ENCODE measurements at regions not wholly inside any gene's neighbourhood (a gene's known extent, or its start where the extent isn't known, plus 50 kb on each side); places are given as distances from the start of the nearest gene placed in this dataset.

- no peaks in the 10 kb centered on the region for H3K27me3 ChIP-seq (replicated peaks; ENCODE audit: control insufficient read depth, insufficient read depth, low read length)
- no peak for TF ChIP-seq CTCF (IDR thresholded peaks at IDR 0.05; ENCODE audit: insufficient read depth, low read length, poor library complexity, severe bottlenecking)
- DNase-seq (ENCODE audit: extremely low read depth, insufficient read length) = no peak
- H3K4me3 ChIP-seq (replicated peaks; ENCODE audit: low read depth, low read length) = no peak overlapping the region
- H3K36me3 ChIP-seq (ENCODE audit: control insufficient read depth, insufficient read depth, low read length) = no peaks in the 10 kb centered on the region
These were observed 69.4 kb downstream of the TOMM20 start for GRCh38 chr1:235059221-235059620.

- Histone ChIP-seq H3K27me3 (replicated peaks; ENCODE audit: control insufficient read depth, insufficient read depth, low read length) (no peaks in the 10 kb centered on the region), H3K4me3 (replicated peaks; ENCODE audit: low read depth, low read length) (no peak overlapping the region), H3K36me3 (ENCODE audit: control insufficient read depth, insufficient read depth, low read length) (no peaks in the 10 kb centered on the region)
- no peak for TF ChIP-seq CTCF (IDR thresholded peaks at IDR 0.05; ENCODE audit: insufficient read depth, low read length, poor library complexity, severe bottlenecking)
- DNase-seq (ENCODE audit: extremely low read depth, insufficient read length) = no peak
These were observed 69.9 kb downstream of the TOMM20 start for GRCh38 chr1:235058695-235059094.

- no peak for TF ChIP-seq CTCF (IDR thresholded peaks at IDR 0.05; ENCODE audit: insufficient read depth, low read length, poor library complexity, severe bottlenecking)
- Histone ChIP-seq H3K27me3 (replicated peaks; ENCODE audit: control insufficient read depth, insufficient read depth, low read length) (no peaks in the 10 kb centered on the region), H3K36me3 (ENCODE audit: control insufficient read depth, insufficient read depth, low read length) (no peaks in the 10 kb centered on the region), H3K4me3 (replicated peaks; ENCODE audit: low read depth, low read length) (no peak overlapping the region)
- DNase-seq (ENCODE audit: extremely low read depth, insufficient read length) = no peak
These were observed 71.0 kb downstream of the TOMM20 start for GRCh38 chr1:235057385-235058306.

GRCh38 chr1:235056937-235057336 lies 71.7 kb downstream of the TOMM20 start:
- no peak overlapping the region for H3K4me3 ChIP-seq (replicated peaks; ENCODE audit: low read depth, low read length)
- DNase-seq (ENCODE audit: extremely low read depth, insufficient read length) = no peak
- no peaks in the 10 kb centered on the region for H3K27me3 ChIP-seq (replicated peaks; ENCODE audit: control insufficient read depth, insufficient read depth, low read length)
- no peaks in the 10 kb centered on the region for H3K36me3 ChIP-seq (ENCODE audit: control insufficient read depth, insufficient read depth, low read length)
- no peak for TF ChIP-seq CTCF (IDR thresholded peaks at IDR 0.05; ENCODE audit: insufficient read depth, low read length, poor library complexity, severe bottlenecking)

- Histone ChIP-seq H3K4me3 (replicated peaks; ENCODE audit: low read depth, low read length) (no peak overlapping the region), H3K27me3 (replicated peaks; ENCODE audit: control insufficient read depth, insufficient read depth, low read length) (no peaks in the 10 kb centered on the region), H3K36me3 (ENCODE audit: control insufficient read depth, insufficient read depth, low read length) (no peaks in the 10 kb centered on the region)
- DNase-seq (ENCODE audit: extremely low read depth, insufficient read length) = no peak
- TF ChIP-seq CTCF (IDR thresholded peaks at IDR 0.05; ENCODE audit: insufficient read depth, low read length, poor library complexity, severe bottlenecking) = no peak
These were observed 73.7 kb downstream of the TOMM20 start for GRCh38 chr1:235054936-235055335.

Data from GM06990 (cell line).